GM19023 (cell line): ENCODE measurements at regions not wholly inside any gene's neighbourhood (a gene's known extent, or its start where the extent isn't known, plus 50 kb on each side); places are given as distances from the start of the nearest gene placed in this dataset.
"Not testable (repeated sequence)": the region's sequence is repeated elsewhere in the genome, so short reads cannot be mapped to it uniquely, and the experiment has no call there.

Experiments used
- ATAC-seq: cut with Tn5 transposase; IDR thresholded peaks from one replicate; pipeline ENCODE4 v1.9.1; 2021; ENCODE audit warnings: mild to moderate bottlenecking, moderate library complexity; ENCODE audit not compliant: unreplicated experiment

- no peak for ATAC-seq
Measured at GRCh38 chr7:96921771-96922170, 83.6 kb upstream of the DLX6 start.

GRCh38 chr7:96923345-96923744 is 82.0 kb upstream of the DLX6 start:
- not testable (repeated sequence) for ATAC-seq

GRCh38 chr7:96927131-96927530 is 78.2 kb upstream of the DLX6 start:
- no peak for ATAC-seq

- no peak for ATAC-seq
Measured at GRCh38 chr7:96928965-96929364, 76.4 kb upstream of the DLX6 start.

GRCh38 chr7:96931891-96932290 is 73.5 kb upstream of the DLX6 start:
- no peak for ATAC-seq

- ATAC-seq: no peak
Measured at GRCh38 chr7:96933067-96933645, 72.2 kb upstream of the DLX6 start.

- ATAC-seq: no peak
Measured at GRCh38 chr7:96936621-96937020, 68.7 kb upstream of the DLX6 start.

- no peak for ATAC-seq
Measured at GRCh38 chr7:96942112-96942511, 63.2 kb upstream of the DLX6 start.

- no peak for ATAC-seq
Measured at GRCh38 chr7:96949766-96950165, 55.6 kb upstream of the DLX6 start.

GRCh38 chr7:96952974-96953391 is 52.4 kb upstream of the DLX6 start:
- ATAC-seq: no peak

- ATAC-seq: no peak
Measured at GRCh38 chr7:96953676-96954513, 51.5 kb upstream of the DLX6 start.
